GM20000 (cell line): ENCODE measurements at regions not wholly inside any gene's neighbourhood (a gene's known extent, or its start where the extent isn't known, plus 50 kb on each side); places are given as distances from the start of the nearest gene placed in this dataset.

Experiments used
- DNase-seq: peaks from one replicate; pipeline ENCODE4 v3.0.0; 2012; ENCODE audit warnings: low spot score
- CTCF ChIP-seq: IDR thresholded peaks from 2 replicates; pipeline ENCODE4 v1.5.1; 2012; ENCODE audit warnings: mild to moderate bottlenecking, control low read depth; ENCODE audit errors: extremely low read depth, missing control alignments

GRCh38 chr13:80214050-80214449 is 126.9 kb downstream of the SPRY2 start:
- DNase-seq = no peak

GRCh38 chr13:80213201-80213600 is 127.7 kb downstream of the SPRY2 start:
- no peak for TF ChIP-seq CTCF

More at GRCh38 chr13:80214050-80214449, 126.9 kb downstream of the SPRY2 start:
- TF ChIP-seq CTCF = no peak

GRCh38 chr13:80211566-80211965 is 129.4 kb downstream of the SPRY2 start:
- no peak for TF ChIP-seq CTCF
- DNase-seq = no peak

More at GRCh38 chr13:80213201-80213600, 127.7 kb downstream of the SPRY2 start:
- DNase-seq = no peak

GRCh38 chr13:80204642-80205041 is 136.3 kb downstream of the SPRY2 start:
- no peak for TF ChIP-seq CTCF
- no peak for DNase-seq

- DNase-seq = no peak
- TF ChIP-seq CTCF = no peak
Observed at GRCh38 chr13:80203496-80203895, 137.4 kb downstream of the SPRY2 start.

GRCh38 chr13:80201694-80202468 is 139.0 kb downstream of the SPRY2 start:
- no peak for TF ChIP-seq CTCF

GRCh38 chr13:80199585-80200292 is 141.2 kb downstream of the SPRY2 start:
- no peak for DNase-seq
- no peak for TF ChIP-seq CTCF

More at GRCh38 chr13:80201694-80202468, 139.0 kb downstream of the SPRY2 start:
- no peak for DNase-seq
